ENCODE measurements at regions not wholly inside any gene's neighbourhood (a gene's known extent, or its start where the extent isn't known, plus 50 kb on each side); places are given as distances from the start of the nearest gene placed in this dataset.
A peak's percentile ranks its signal among the peaks of the same experiment; 100 is the strongest.

- Histone ChIP-seq H3K4me1 (ENCODE audit: control insufficient read depth, insufficient read depth, low read length, poor library complexity, severe bottlenecking) (peaks cover 9% of the 10 kb centered on the region), H3K36me3 (ENCODE audit: control insufficient read depth, insufficient read depth, low read length) (no peaks in the 10 kb centered on the region), H3K27ac (ENCODE audit: insufficient read depth, low read length, poor library complexity, severe bottlenecking) (no peak overlapping the region), H3K4me3 (ENCODE audit: low read depth, low read length) (no peak overlapping the region), H3K9me3 (ENCODE audit: control insufficient read depth in 2 of 2, low read length in 2 of 2) (no peaks in the 10 kb centered on the region), H3K27me3 (ENCODE audit: control insufficient read depth, insufficient read depth, low read length) (no peaks in the 10 kb centered on the region)
- H3K36me3 Mint-ChIP-seq: peaks cover 11% of the 10 kb centered on the region
- peak overlapping the region in 2 of 3 donors; percentile 0 to 3 for H3K27ac Mint-ChIP-seq
- peaks cover 0 to 6% (median 1%) of the 10 kb centered on the region in 7 donors for H3K9me3 Mint-ChIP-seq
- H3K27me3 Mint-ChIP-seq: no peaks in the 10 kb centered on the region
- peak overlapping the region in 2 of 4 donors; percentile 0 to 18 for H3K4me3 Mint-ChIP-seq
- peaks cover 32 to 63% (median 56%) of the 10 kb centered on the region in 4 donors for H3K4me1 Mint-ChIP-seq
- ATAC-seq (ENCODE audit: low read depth in 2 of 2) (no peak), DNase-seq (no peak)
These were observed 79.8 kb upstream of the STK17B start for GRCh38 chr2:196251132-196251531.

- H3K36me3 ChIP-seq (ENCODE audit: control insufficient read depth, insufficient read depth, low read length): no peaks in the 10 kb centered on the region
- peaks cover 33 to 68% (median 59%) of the 10 kb centered on the region in 4 donors for H3K4me1 Mint-ChIP-seq
- H3K27ac Mint-ChIP-seq: peak overlapping the region in 1 of 3 donors; percentile 27
- H3K27ac ChIP-seq (ENCODE audit: insufficient read depth, low read length, poor library complexity, severe bottlenecking): no peak overlapping the region
- H3K4me1 ChIP-seq (ENCODE audit: control insufficient read depth, insufficient read depth, low read length, poor library complexity, severe bottlenecking): peaks cover 9% of the 10 kb centered on the region
- H3K9me3 Mint-ChIP-seq: peaks cover 0 to 6% (median 1%) of the 10 kb centered on the region in 7 donors
- no peaks in the 10 kb centered on the region for H3K27me3 ChIP-seq (ENCODE audit: control insufficient read depth, insufficient read depth, low read length)
- H3K4me3 Mint-ChIP-seq: peak overlapping the region in 1 of 4 donors; percentile 20
- DNase-seq (no peak), ATAC-seq (ENCODE audit: low read depth in 2 of 2) (no peak)
- H3K4me3 ChIP-seq (ENCODE audit: low read depth, low read length): no peak overlapping the region
- no peaks in the 10 kb centered on the region for H3K9me3 ChIP-seq (ENCODE audit: control insufficient read depth in 2 of 2, low read length in 2 of 2)
- peaks cover 11% of the 10 kb centered on the region for H3K36me3 Mint-ChIP-seq
- H3K27me3 Mint-ChIP-seq: no peaks in the 10 kb centered on the region
These were observed 81.2 kb upstream of the STK17B start for GRCh38 chr2:196252408-196253115.

- Histone ChIP-seq H3K9me3 (ENCODE audit: control insufficient read depth in 2 of 2, low read length in 2 of 2) (no peaks in the 10 kb centered on the region), H3K27ac (ENCODE audit: insufficient read depth, low read length, poor library complexity, severe bottlenecking) (no peak overlapping the region), H3K4me3 (ENCODE audit: low read depth, low read length) (no peak overlapping the region), H3K36me3 (ENCODE audit: control insufficient read depth, insufficient read depth, low read length) (no peaks in the 10 kb centered on the region), H3K4me1 (ENCODE audit: control insufficient read depth, insufficient read depth, low read length, poor library complexity, severe bottlenecking) (peaks cover 9% of the 10 kb centered on the region), H3K27me3 (ENCODE audit: control insufficient read depth, insufficient read depth, low read length) (no peaks in the 10 kb centered on the region)
- Mint-ChIP-seq H3K9me3 (peaks cover 0 to 6% (median 1%) of the 10 kb centered on the region in 7 donors), H3K4me3 (peak overlapping the region in 1 of 4 donors; percentile 2), H3K36me3 (peaks cover 11% of the 10 kb centered on the region), H3K27me3 (no peaks in the 10 kb centered on the region), H3K27ac (peak overlapping the region in 1 of 3 donors; percentile 17), H3K4me1 (peaks cover 33 to 72% (median 56%) of the 10 kb centered on the region in 4 donors)
- ATAC-seq (ENCODE audit: low read depth in 2 of 2) (no peak), DNase-seq (no peak)
These were observed 81.7 kb upstream of the STK17B start for GRCh38 chr2:196253116-196253480.

GRCh38 chr2:196256585-196256984 lies 85.2 kb upstream of the STK17B start:
- H3K4me3 Mint-ChIP-seq: no peak overlapping the region
- ATAC-seq (ENCODE audit: low read depth in 2 of 2): no peak

GRCh38 chr2:196257086-196257485 lies 85.7 kb upstream of the STK17B start:
- H3K4me3 Mint-ChIP-seq: no peak overlapping the region
- peaks cover 33% of the 10 kb centered on the region for H3K4me1 ChIP-seq (ENCODE audit: control insufficient read depth, insufficient read depth, low read length, poor library complexity, severe bottlenecking)
- H3K9me3 Mint-ChIP-seq: peaks cover 0 to 4% (median 0%) of the 10 kb centered on the region in 7 donors
- H3K9me3 ChIP-seq (ENCODE audit: control insufficient read depth in 2 of 2, low read length in 2 of 2): no peaks in the 10 kb centered on the region
- no peaks in the 10 kb centered on the region for H3K36me3 ChIP-seq (ENCODE audit: control insufficient read depth, insufficient read depth, low read length)
- H3K4me1 Mint-ChIP-seq: peaks cover 30 to 67% (median 49%) of the 10 kb centered on the region in 4 donors
- no peaks in the 10 kb centered on the region for H3K27me3 ChIP-seq (ENCODE audit: control insufficient read depth, insufficient read depth, low read length)
- no peak overlapping the region for H3K27ac ChIP-seq (ENCODE audit: insufficient read depth, low read length, poor library complexity, severe bottlenecking)
- no peak overlapping the region for H3K4me3 ChIP-seq (ENCODE audit: low read depth, low read length)
- H3K27me3 Mint-ChIP-seq: no peaks in the 10 kb centered on the region
- peaks cover 8% of the 10 kb centered on the region for H3K36me3 Mint-ChIP-seq
- peak overlapping the region in 2 of 3 donors; percentile 13 to 44 for H3K27ac Mint-ChIP-seq
- ATAC-seq (ENCODE audit: low read depth in 2 of 2) (no peak), DNase-seq (no peak)

More at GRCh38 chr2:196256585-196256984, 85.2 kb upstream of the STK17B start:
- Histone ChIP-seq H3K9me3 (ENCODE audit: control insufficient read depth in 2 of 2, low read length in 2 of 2) (no peaks in the 10 kb centered on the region), H3K36me3 (ENCODE audit: control insufficient read depth, insufficient read depth, low read length) (no peaks in the 10 kb centered on the region), H3K27me3 (ENCODE audit: control insufficient read depth, insufficient read depth, low read length) (no peaks in the 10 kb centered on the region), H3K4me1 (ENCODE audit: control insufficient read depth, insufficient read depth, low read length, poor library complexity, severe bottlenecking) (peaks cover 28% of the 10 kb centered on the region), H3K27ac (ENCODE audit: insufficient read depth, low read length, poor library complexity, severe bottlenecking) (no peak overlapping the region), H3K4me3 (ENCODE audit: low read depth, low read length) (no peak overlapping the region)
- Mint-ChIP-seq H3K36me3 (peaks cover 8% of the 10 kb centered on the region), H3K9me3 (peaks cover 0 to 4% (median under 1%) of the 10 kb centered on the region in 7 donors), H3K27me3 (no peaks in the 10 kb centered on the region), H3K27ac (peak overlapping the region in 2 of 3 donors; percentile 7 to 13), H3K4me1 (peaks cover 30 to 67% (median 49%) of the 10 kb centered on the region in 4 donors)
- no peak for DNase-seq

GRCh38 chr2:196258407-196258806 lies 87.0 kb upstream of the STK17B start:
- no peaks in the 10 kb centered on the region for H3K27me3 ChIP-seq (ENCODE audit: control insufficient read depth, insufficient read depth, low read length)
- DNase-seq (no peak), ATAC-seq (ENCODE audit: low read depth in 2 of 2) (no peak)
- H3K4me1 Mint-ChIP-seq: peaks cover 37 to 67% (median 48%) of the 10 kb centered on the region in 4 donors
- peak overlapping the region; percentile 52 for H3K27ac ChIP-seq (ENCODE audit: insufficient read depth, low read length, poor library complexity, severe bottlenecking)
- no peak overlapping the region for H3K4me3 Mint-ChIP-seq
- H3K27me3 Mint-ChIP-seq: no peaks in the 10 kb centered on the region
- H3K4me1 ChIP-seq (ENCODE audit: control insufficient read depth, insufficient read depth, low read length, poor library complexity, severe bottlenecking): peaks cover 46% of the 10 kb centered on the region
- no peaks in the 10 kb centered on the region for H3K9me3 ChIP-seq (ENCODE audit: control insufficient read depth in 2 of 2, low read length in 2 of 2)
- H3K4me3 ChIP-seq (ENCODE audit: low read depth, low read length): no peak overlapping the region
- no peak overlapping the region for H3K27ac Mint-ChIP-seq
- no peaks in the 10 kb centered on the region for H3K36me3 ChIP-seq (ENCODE audit: control insufficient read depth, insufficient read depth, low read length)
- H3K9me3 Mint-ChIP-seq: peaks cover 0 to 1% (median 0%) of the 10 kb centered on the region in 7 donors
- no peaks in the 10 kb centered on the region for H3K36me3 Mint-ChIP-seq

GRCh38 chr2:196259507-196260481 lies 88.4 kb upstream of the STK17B start:
- Mint-ChIP-seq H3K9me3 (no peaks in the 10 kb centered on the region), H3K27ac (peak overlapping the region; percentile 92 to 99 (median 94)), H3K4me1 (peaks cover 33 to 74% (median 49%) of the 10 kb centered on the region in 4 donors), H3K27me3 (no peaks in the 10 kb centered on the region), H3K4me3 (peak overlapping the region; percentile 64 to 86 (median 74)), H3K36me3 (no peaks in the 10 kb centered on the region)
- ATAC-seq (ENCODE audit: low read depth in 2 of 2) (peak; percentile 45 to 54), DNase-seq (peak in 2 of 3 donors; percentile 30 to 68)
- Histone ChIP-seq H3K4me1 (ENCODE audit: control insufficient read depth, insufficient read depth, low read length, poor library complexity, severe bottlenecking) (peaks cover 54% of the 10 kb centered on the region), H3K4me3 (ENCODE audit: low read depth, low read length) (peak overlapping the region; percentile 83), H3K36me3 (ENCODE audit: control insufficient read depth, insufficient read depth, low read length) (no peaks in the 10 kb centered on the region), H3K27ac (ENCODE audit: insufficient read depth, low read length, poor library complexity, severe bottlenecking) (peak overlapping the region; percentile 83), H3K9me3 (ENCODE audit: control insufficient read depth in 2 of 2, low read length in 2 of 2) (no peaks in the 10 kb centered on the region), H3K27me3 (ENCODE audit: control insufficient read depth, insufficient read depth, low read length) (no peaks in the 10 kb centered on the region)
